Activated naive CD4-positive, alpha-beta T cell treated with anti-CD3 and anti-CD28 coated beads for 36 hours (primary cell): ENCODE measurements at regions not wholly inside any gene's neighbourhood (a gene's known extent, or its start where the extent isn't known, plus 50 kb on each side); places are given as distances from the start of the nearest gene placed in this dataset.

Experiments used
- CTCF ChIA-PET: fragments of 350-600 bp; sonication (Branson Sonifier 250); formaldehyde crosslinking; loops from one replicate; lab custom pipeline; 2021; ENCODE audit warnings: antibody characterized with exemption; lab: Charles Lee
- DNase-seq: peaks from one replicate; pipeline ENCODE4 v3.0.0-alpha.2; 2020
- H3K27ac Mint-ChIP-seq: one replicate; pipeline ENCODE4 v1.8.0; 2021; ENCODE audit warnings: mild to moderate bottlenecking, mixed read lengths
- H3K27me3 Mint-ChIP-seq: one replicate; pipeline ENCODE4 v1.8.0; 2021; ENCODE audit warnings: low read depth, mixed read lengths
- H3K36me3 Mint-ChIP-seq: one replicate; pipeline ENCODE4 v1.8.0; 2021; ENCODE audit warnings: low read depth, mixed read lengths
- H3K4me1 Mint-ChIP-seq: one replicate; pipeline ENCODE4 v1.8.0; 2021; ENCODE audit warnings: low read depth, mixed read lengths
- H3K4me3 Mint-ChIP-seq: one replicate; pipeline ENCODE4 v1.8.0; 2021; ENCODE audit warnings: mild to moderate bottlenecking, moderate library complexity, mixed read lengths
- H3K9me3 Mint-ChIP-seq: one replicate; pipeline ENCODE4 v1.8.0; 2021; ENCODE audit warnings: mixed read lengths
- intact Hi-C: fragments of 100-400 bp; cut with micrococcal nuclease; formaldehyde crosslinking; loops from one replicate; pipeline ENCODE4 v1.15.1; 2023

DNA sequence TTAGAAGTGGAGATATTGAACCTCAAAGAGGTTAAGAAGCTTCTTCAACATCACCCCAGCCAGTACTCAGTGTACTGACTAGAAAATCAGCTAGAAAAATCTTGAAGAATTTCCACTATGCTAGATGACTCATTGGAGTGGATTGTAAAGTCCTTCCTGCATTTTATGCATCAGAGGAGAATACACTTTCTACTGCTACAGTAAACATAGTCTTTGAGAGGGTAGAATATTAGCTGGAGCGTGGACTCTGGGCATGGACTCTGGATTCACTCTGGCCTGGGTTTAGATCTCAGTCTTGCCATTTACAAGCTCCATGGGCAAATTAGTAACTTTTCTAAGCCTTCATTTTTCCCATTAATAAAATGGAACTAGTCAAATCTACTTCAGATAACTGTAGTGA lies 215.9 kb downstream of the IRS1 start:
- Mint-ChIP-seq H3K27ac (no peak overlapping the region), H3K4me3 (no peak overlapping the region), H3K36me3 (no peaks in the 10 kb centered on the region), H3K27me3 (peaks cover 23% of the 10 kb centered on the region), H3K9me3 (no peaks in the 10 kb centered on the region), H3K4me1 (no peaks in the 10 kb centered on the region)
- no peak for DNase-seq
- intact Hi-C loops = no loop called here
- CTCF ChIA-PET = no interaction called here

DNA sequence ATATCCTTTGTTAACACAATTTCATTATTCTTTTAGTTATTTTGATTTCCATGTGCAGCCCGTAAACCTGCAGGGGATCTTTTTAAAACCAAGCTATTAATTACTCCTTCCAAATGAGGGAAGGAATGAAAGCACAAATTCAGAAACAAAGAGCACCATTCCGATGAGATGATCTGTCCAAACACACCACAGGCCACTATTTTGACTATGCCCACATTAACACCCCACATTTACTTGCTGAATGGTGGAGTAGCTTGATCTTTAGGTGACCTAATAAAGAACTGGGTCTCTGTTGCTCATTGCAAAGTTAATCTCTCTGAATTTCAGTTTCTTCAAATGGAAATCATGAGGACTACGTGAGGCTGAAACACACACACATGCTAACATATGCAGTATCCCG lies 218.0 kb downstream of the IRS1 start:
- no peak overlapping the region for H3K4me3 Mint-ChIP-seq
- peaks cover 23% of the 10 kb centered on the region for H3K27me3 Mint-ChIP-seq
- no peak for DNase-seq
- CTCF ChIA-PET = interaction anchor here (0.5 kb wide), 1 partner anchor 756 kb away, joined by 3 read pairs; no protein-coding TSS in a partner anchor
- H3K9me3 Mint-ChIP-seq = no peaks in the 10 kb centered on the region
- no peak overlapping the region for H3K27ac Mint-ChIP-seq
- no peaks in the 10 kb centered on the region for H3K36me3 Mint-ChIP-seq
- intact Hi-C loops = no loop called here
- H3K4me1 Mint-ChIP-seq = no peaks in the 10 kb centered on the region

DNA sequence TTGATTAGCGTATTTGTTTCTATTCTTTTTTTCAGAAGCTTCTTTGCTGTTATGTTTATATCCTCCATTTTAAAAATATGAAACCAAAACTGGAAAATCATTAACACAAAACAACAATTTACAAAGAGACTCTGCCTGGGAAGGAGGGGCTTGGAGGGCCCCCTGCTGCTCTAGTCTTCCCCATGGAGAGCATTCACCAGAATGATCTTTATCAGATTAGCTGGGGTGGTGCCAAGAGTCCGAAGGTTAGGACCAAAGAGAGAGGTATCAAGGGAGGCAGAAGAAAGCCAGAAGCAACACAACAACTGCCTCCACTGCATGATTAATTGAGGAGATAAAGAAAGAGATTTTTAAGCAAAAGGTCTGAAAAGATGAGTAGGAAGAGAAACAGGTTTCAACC lies 218.6 kb downstream of the IRS1 start:
- CTCF ChIA-PET = no interaction called here
- DNase-seq = no peak
- Mint-ChIP-seq H3K36me3 (no peaks in the 10 kb centered on the region), H3K27me3 (peaks cover 23% of the 10 kb centered on the region), H3K4me1 (no peaks in the 10 kb centered on the region), H3K4me3 (no peak overlapping the region), H3K27ac (no peak overlapping the region), H3K9me3 (no peaks in the 10 kb centered on the region)
- intact Hi-C loops = no loop called here

- no peak for DNase-seq
- Mint-ChIP-seq H3K27me3 (peaks cover 23% of the 10 kb centered on the region), H3K36me3 (no peaks in the 10 kb centered on the region), H3K27ac (no peak overlapping the region), H3K9me3 (no peaks in the 10 kb centered on the region), H3K4me1 (no peaks in the 10 kb centered on the region), H3K4me3 (no peak overlapping the region)
- CTCF ChIA-PET = no interaction called here
- intact Hi-C loops = no loop called here
Measured at GRCh38 chr2:226580403-226580802, 219.2 kb downstream of the IRS1 start.

- no peak overlapping the region for H3K27ac Mint-ChIP-seq
- CTCF ChIA-PET = no interaction called here
- H3K27me3 Mint-ChIP-seq = peaks cover 23% of the 10 kb centered on the region
- intact Hi-C loops = no loop called here
- no peaks in the 10 kb centered on the region for H3K9me3 Mint-ChIP-seq
- H3K4me1 Mint-ChIP-seq = no peaks in the 10 kb centered on the region
- DNase-seq = no peak
- no peak overlapping the region for H3K4me3 Mint-ChIP-seq
- no peaks in the 10 kb centered on the region for H3K36me3 Mint-ChIP-seq
Measured at GRCh38 chr2:226579519-226579918, 220.1 kb downstream of the IRS1 start.

DNA sequence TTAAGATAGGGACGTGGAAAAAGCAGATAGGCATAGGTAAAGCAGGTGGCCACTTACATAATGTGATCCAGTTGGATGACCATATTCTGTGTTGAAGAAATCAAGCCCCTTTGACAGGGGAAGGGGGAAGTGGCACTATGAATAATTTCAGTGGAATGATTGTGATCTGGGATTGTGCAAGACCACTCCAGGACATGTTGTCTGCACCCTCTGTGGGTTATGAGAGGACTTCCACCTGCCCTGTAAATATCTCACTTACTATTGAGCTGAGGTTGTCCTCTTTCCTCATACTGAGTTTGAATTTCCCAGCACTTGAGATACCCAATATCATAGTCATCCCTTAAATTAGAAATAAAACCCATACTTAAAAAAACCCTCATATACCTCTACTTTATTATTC lies 220.7 kb downstream of the IRS1 start:
- H3K27ac Mint-ChIP-seq = no peak overlapping the region
- intact Hi-C loops = no loop called here
- H3K27me3 Mint-ChIP-seq = peaks cover 22% of the 10 kb centered on the region
- H3K4me1 Mint-ChIP-seq = no peaks in the 10 kb centered on the region
- CTCF ChIA-PET = no interaction called here
- H3K4me3 Mint-ChIP-seq = no peak overlapping the region
- DNase-seq = no peak
- H3K9me3 Mint-ChIP-seq = no peaks in the 10 kb centered on the region
- no peaks in the 10 kb centered on the region for H3K36me3 Mint-ChIP-seq

- H3K4me3 Mint-ChIP-seq = no peak overlapping the region
- no peak overlapping the region for H3K27ac Mint-ChIP-seq
- CTCF ChIA-PET = no interaction called here
- intact Hi-C loops = no loop called here
- peaks cover 17% of the 10 kb centered on the region for H3K27me3 Mint-ChIP-seq
- H3K4me1 Mint-ChIP-seq = no peaks in the 10 kb centered on the region
- no peaks in the 10 kb centered on the region for H3K36me3 Mint-ChIP-seq
- no peaks in the 10 kb centered on the region for H3K9me3 Mint-ChIP-seq
- DNase-seq = no peak
Measured at GRCh38 chr2:226578373-226578772, 221.2 kb downstream of the IRS1 start.

DNA sequence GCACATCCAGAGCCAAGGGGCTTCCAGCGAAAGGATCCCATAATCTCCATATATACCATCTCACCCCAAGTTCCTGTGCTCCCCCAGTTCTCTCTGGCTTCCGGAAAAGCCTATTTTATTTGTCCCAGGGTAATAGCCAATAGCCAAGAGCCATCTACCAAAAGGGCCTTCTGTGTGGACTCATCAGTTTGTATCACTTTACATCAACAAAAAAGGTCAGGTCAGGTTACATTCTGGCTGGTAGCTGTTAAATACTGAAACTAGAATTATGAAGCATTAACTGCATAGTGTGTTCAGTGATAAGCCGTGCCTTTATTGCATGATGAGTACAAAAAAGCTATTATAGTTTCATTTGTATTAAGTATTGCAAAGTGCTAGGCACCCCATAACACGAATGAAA lies 223.7 kb downstream of the IRS1 start:
- intact Hi-C loops = no loop called here
- CTCF ChIA-PET = interaction anchor here (0.7 to 1.1 kb wide), 2 partner anchors 27 to 460 kb away, joined by 3 read pairs; no protein-coding TSS in a partner anchor
- Mint-ChIP-seq H3K9me3 (peaks cover 1% of the 10 kb centered on the region), H3K4me1 (no peaks in the 10 kb centered on the region), H3K4me3 (no peak overlapping the region), H3K27me3 (peaks cover 3% of the 10 kb centered on the region), H3K36me3 (no peaks in the 10 kb centered on the region), H3K27ac (no peak overlapping the region)
- no peak for DNase-seq

DNA sequence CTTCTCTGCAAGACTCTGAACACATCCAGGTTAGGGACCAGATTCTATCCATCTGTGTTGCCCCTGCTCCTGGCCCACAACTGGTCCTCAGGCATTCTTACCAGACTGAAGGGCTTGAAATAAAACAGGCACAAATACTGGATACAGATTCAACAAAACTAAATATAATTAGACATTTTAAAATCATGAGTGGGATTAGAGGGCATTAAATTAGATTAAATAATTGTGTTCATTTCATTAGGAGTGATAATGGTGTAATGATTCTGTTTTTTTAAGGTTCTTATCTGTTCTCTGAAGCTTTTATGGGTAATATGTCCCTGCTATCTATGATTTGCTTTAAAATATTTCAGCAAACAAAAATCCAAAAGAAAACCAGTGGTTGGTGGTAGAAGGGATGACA lies 226.5 kb downstream of the IRS1 start:
- H3K4me1 Mint-ChIP-seq = no peaks in the 10 kb centered on the region
- intact Hi-C loops = no loop called here

GRCh38 chr2:226564667-226565066 lies 235.0 kb downstream of the IRS1 start:
- peaks cover 2% of the 10 kb centered on the region for H3K27me3 Mint-ChIP-seq
- no peaks in the 10 kb centered on the region for H3K4me1 Mint-ChIP-seq
- H3K9me3 Mint-ChIP-seq = no peaks in the 10 kb centered on the region
- no peak overlapping the region for H3K27ac Mint-ChIP-seq
- no peaks in the 10 kb centered on the region for H3K36me3 Mint-ChIP-seq
- intact Hi-C loops = no loop called here
- CTCF ChIA-PET = no interaction called here
- DNase-seq = no peak
- H3K4me3 Mint-ChIP-seq = no peak overlapping the region

More for the DNA sequence above, 226.5 kb downstream of the IRS1 start:
- Mint-ChIP-seq H3K27me3 (peaks cover 8% of the 10 kb centered on the region), H3K36me3 (no peaks in the 10 kb centered on the region), H3K27ac (no peak overlapping the region), H3K4me3 (no peak overlapping the region), H3K9me3 (peaks cover 1% of the 10 kb centered on the region)
- CTCF ChIA-PET = no interaction called here
- DNase-seq = no peak

GRCh38 chr2:226561962-226562361 lies 237.7 kb downstream of the IRS1 start:
- H3K27me3 Mint-ChIP-seq = no peaks in the 10 kb centered on the region
- H3K27ac Mint-ChIP-seq = no peak overlapping the region

GRCh38 chr2:226560325-226560724 lies 239.3 kb downstream of the IRS1 start:
- H3K4me3 Mint-ChIP-seq = no peak overlapping the region
- intact Hi-C loops = no loop called here
- CTCF ChIA-PET = no interaction called here
- no peak overlapping the region for H3K27ac Mint-ChIP-seq
- H3K27me3 Mint-ChIP-seq = no peaks in the 10 kb centered on the region
- H3K4me1 Mint-ChIP-seq = no peaks in the 10 kb centered on the region
- no peak for DNase-seq
- no peaks in the 10 kb centered on the region for H3K36me3 Mint-ChIP-seq
- H3K9me3 Mint-ChIP-seq = no peaks in the 10 kb centered on the region

More at GRCh38 chr2:226561962-226562361, 237.7 kb downstream of the IRS1 start:
- intact Hi-C loops = no loop called here
- CTCF ChIA-PET = no interaction called here
- no peak overlapping the region for H3K4me3 Mint-ChIP-seq
- no peaks in the 10 kb centered on the region for H3K9me3 Mint-ChIP-seq
- no peaks in the 10 kb centered on the region for H3K36me3 Mint-ChIP-seq
- H3K4me1 Mint-ChIP-seq = no peaks in the 10 kb centered on the region
- no peak for DNase-seq

DNA sequence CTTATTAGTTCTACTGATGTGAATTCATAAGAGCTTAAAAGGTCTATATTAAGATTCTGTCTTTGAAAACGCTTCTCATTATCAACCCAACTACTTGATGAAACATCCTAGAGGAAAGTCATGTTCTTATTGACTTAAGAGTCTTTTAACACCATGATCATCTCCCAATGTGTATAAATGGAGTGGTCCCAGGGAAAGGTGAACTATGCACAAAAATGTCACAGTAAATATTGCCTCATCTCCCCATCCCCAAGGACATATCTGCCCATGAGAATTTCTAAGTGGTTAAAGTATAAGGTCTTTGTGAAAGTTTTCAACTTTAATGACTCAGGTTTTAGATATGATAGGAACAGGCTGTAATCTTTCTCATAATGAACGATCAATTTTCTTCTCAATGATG lies 240.1 kb downstream of the IRS1 start:
- H3K27ac Mint-ChIP-seq = no peak overlapping the region
- DNase-seq = no peak
- H3K9me3 Mint-ChIP-seq = no peaks in the 10 kb centered on the region
- H3K4me3 Mint-ChIP-seq = no peak overlapping the region
- no peaks in the 10 kb centered on the region for H3K36me3 Mint-ChIP-seq
- intact Hi-C loops = no loop called here
- CTCF ChIA-PET = no interaction called here
- no peaks in the 10 kb centered on the region for H3K27me3 Mint-ChIP-seq
- no peaks in the 10 kb centered on the region for H3K4me1 Mint-ChIP-seq

DNA sequence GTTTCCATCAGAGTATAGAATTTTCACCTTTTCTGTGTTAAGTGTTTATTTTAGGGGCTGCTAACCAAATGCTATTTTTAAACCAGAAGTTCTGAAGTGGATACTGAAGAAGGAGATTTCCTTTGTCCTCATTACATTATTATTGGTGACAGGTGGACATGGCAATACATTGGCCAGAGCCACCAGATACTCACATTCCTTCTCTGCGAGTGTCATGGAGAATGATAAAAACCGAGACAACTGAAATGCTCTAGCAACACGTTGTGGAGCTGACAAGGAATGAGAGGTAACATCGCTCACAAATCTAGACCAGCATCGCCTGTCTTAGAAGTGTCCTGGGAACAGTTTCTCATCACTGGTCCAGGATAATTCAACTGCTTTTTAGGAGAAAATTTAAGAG lies 241.2 kb downstream of the IRS1 start:
- no peak overlapping the region for H3K4me3 Mint-ChIP-seq
- no peaks in the 10 kb centered on the region for H3K27me3 Mint-ChIP-seq
- intact Hi-C loops = no loop called here
- no peak overlapping the region for H3K27ac Mint-ChIP-seq
- H3K36me3 Mint-ChIP-seq = no peaks in the 10 kb centered on the region
- CTCF ChIA-PET = no interaction called here
- DNase-seq = no peak
- no peaks in the 10 kb centered on the region for H3K4me1 Mint-ChIP-seq
- H3K9me3 Mint-ChIP-seq = no peaks in the 10 kb centered on the region
